ENCODE measurements at regions not wholly inside any gene's neighbourhood (a gene's known extent, or its start where the extent isn't known, plus 50 kb on each side); places are given as distances from the start of the nearest gene placed in this dataset.

- Mint-ChIP-seq H3K4me3 (no peak overlapping the region), H3K27ac (no peak overlapping the region), H3K4me1 (no peaks in the 10 kb centered on the region), H3K9me3 (peaks cover 0 to 4% (median 0%) of the 10 kb centered on the region in 7 donors), H3K36me3 (no peaks in the 10 kb centered on the region), H3K27me3 (ENCODE audit: low read depth in 3 of 3) (no peaks in the 10 kb centered on the region)
- no peak overlapping the region for H2AFZ ChIP-seq (ENCODE audit: insufficient read depth, low read depth, low read length, poor library complexity, severe bottlenecking)
- no peaks in the 10 kb centered on the region for H3K9me3 ChIP-seq (replicated peaks in 1 of 2; ENCODE audit: control insufficient read depth in 1 of 2, insufficient read depth in 1 of 2, low read length in 2 of 2)
- H3K36me3 ChIP-seq (replicated peaks in 1 of 2; ENCODE audit: control insufficient read depth in 1 of 2, insufficient read depth in 2 of 2, low read length in 2 of 2) = no peaks in the 10 kb centered on the region
- no peaks in the 10 kb centered on the region for H3K27me3 ChIP-seq (ENCODE audit: control insufficient read depth in 2 of 2, insufficient read depth in 2 of 2, low read length in 2 of 2)
- H3K9ac ChIP-seq (ENCODE audit: insufficient read depth, low read length, poor library complexity, severe bottlenecking) = no peak overlapping the region
- no peak overlapping the region for H3K4me2 ChIP-seq (replicated peaks; ENCODE audit: extremely low read depth, low read length, poor library complexity, severe bottlenecking)
- no peak overlapping the region for H3K4me3 ChIP-seq (replicated peaks in 1 of 3; ENCODE audit: low read depth in 2 of 3, low read length in 3 of 3)
- H3K4me1 ChIP-seq (ENCODE audit: control insufficient read depth in 1 of 2, insufficient read depth in 2 of 2, low read length in 2 of 2) = no peaks in the 10 kb centered on the region
- H3K27ac ChIP-seq (ENCODE audit: low read depth in 1 of 2, low read length in 2 of 2) = no peak overlapping the region
- no peak for TF ChIP-seq CTCF (IDR thresholded peaks at IDR 0.05)
- intact Hi-C loops (cut with micrococcal nuclease) = no loop called here
- no peaks in the 10 kb centered on the region for H3K79me2 ChIP-seq (ENCODE audit: insufficient read depth, low read length)
- DNase-seq = no peak
- H4K20me1 ChIP-seq (ENCODE audit: insufficient read depth, low read length) = no peaks in the 10 kb centered on the region
- WGBS (ENCODE audit: insufficient coverage) = no CpG with 5 or more reads among the region's 3 CpGs
Measured at GRCh38 chr6:9484091-9484490, 930.8 kb downstream of the TFAP2A start.

- H3K27ac Mint-ChIP-seq = no peak overlapping the region
- H3K4me1 Mint-ChIP-seq = no peaks in the 10 kb centered on the region
- no peaks in the 10 kb centered on the region for H3K36me3 ChIP-seq (replicated peaks in 1 of 2; ENCODE audit: control insufficient read depth in 1 of 2, insufficient read depth in 2 of 2, low read length in 2 of 2)
- no peak overlapping the region for H3K9ac ChIP-seq (ENCODE audit: insufficient read depth, low read length, poor library complexity, severe bottlenecking)
- H3K4me2 ChIP-seq (replicated peaks; ENCODE audit: extremely low read depth, low read length, poor library complexity, severe bottlenecking) = no peak overlapping the region
- peaks cover 0 to 2% (median 0%) of the 10 kb centered on the region in 7 donors for H3K9me3 Mint-ChIP-seq
- no peaks in the 10 kb centered on the region for H3K27me3 Mint-ChIP-seq (ENCODE audit: low read depth in 3 of 3)
- no peaks in the 10 kb centered on the region for H3K27me3 ChIP-seq (ENCODE audit: control insufficient read depth in 2 of 2, insufficient read depth in 2 of 2, low read length in 2 of 2)
- intact Hi-C loops (cut with micrococcal nuclease) = no loop called here
- H2AFZ ChIP-seq (ENCODE audit: insufficient read depth, low read depth, low read length, poor library complexity, severe bottlenecking) = no peak overlapping the region
- no peaks in the 10 kb centered on the region for H3K79me2 ChIP-seq (ENCODE audit: insufficient read depth, low read length)
- H3K9me3 ChIP-seq (replicated peaks in 1 of 2; ENCODE audit: control insufficient read depth in 1 of 2, insufficient read depth in 1 of 2, low read length in 2 of 2) = no peaks in the 10 kb centered on the region
- TF ChIP-seq CTCF (IDR thresholded peaks at IDR 0.05) = no peak
- H4K20me1 ChIP-seq (ENCODE audit: insufficient read depth, low read length) = no peaks in the 10 kb centered on the region
- no peak for DNase-seq
- H3K27ac ChIP-seq (ENCODE audit: low read depth in 1 of 2, low read length in 2 of 2) = no peak overlapping the region
- H3K36me3 Mint-ChIP-seq = no peaks in the 10 kb centered on the region
- WGBS (ENCODE audit: insufficient coverage) = 86% methylated on average over 1 of the region's 5 CpGs
- no peak overlapping the region for H3K4me3 ChIP-seq (replicated peaks in 1 of 3; ENCODE audit: low read depth in 2 of 3, low read length in 3 of 3)
- no peak overlapping the region for H3K4me3 Mint-ChIP-seq
- H3K4me1 ChIP-seq (ENCODE audit: control insufficient read depth in 1 of 2, insufficient read depth in 2 of 2, low read length in 2 of 2) = no peaks in the 10 kb centered on the region
Measured at GRCh38 chr6:9482030-9482738, 932.7 kb downstream of the TFAP2A start.
